IMR-90 (cell line): ENCODE measurements at regions not wholly inside any gene's neighbourhood (a gene's known extent, or its start where the extent isn't known, plus 50 kb on each side); places are given as distances from the start of the nearest gene placed in this dataset.

ENCODE experiments used
- ATAC-seq: fragments of 200-7000 bp; cut with Tn5 transposase; 2 replicates; pipeline ENCODE4 v1.9.1; 2020; ENCODE audit warnings: low read depth, mild to moderate bottlenecking, moderate library complexity
- BruUV-seq: library from RNA; stranded (reverse); fragments of 400-500 nt; replicated peaks from 2 replicates; lab custom pipeline; 2021; lab: Mats Ljungman, UMichigan
- CTCF ChIA-PET: fragments of 300-600 bp; formaldehyde crosslinking; extraction: SDS; loops from one replicate; lab custom pipeline; 2021; ENCODE audit warnings: antibody characterized with exemption; lab: Yijun Ruan, JAX
- POLR2A ChIA-PET: fragments of 300-600 bp; sonication (Branson Sonifier 250); formaldehyde crosslinking; loops from one replicate; lab custom pipeline; 2022; ENCODE audit warnings: antibody characterized with exemption; ENCODE audit not compliant: unreplicated experiment; lab: Charles Lee
- DNase-seq: peaks from one replicate; pipeline ENCODE4 v3.0.0; 2013
- H2AFZ ChIP-seq: replicated peaks from 2 replicates; pipeline ENCODE3; 2013; ENCODE audit warnings: low read length, mild to moderate bottlenecking; ENCODE audit not compliant: poor library complexity
- H2AK5ac ChIP-seq: 2 replicates; pipeline ENCODE4 v1.6.1; 2013; ENCODE audit warnings: low read depth, low read length, inconsistent platforms
- H2AK9ac ChIP-seq: replicated peaks from 2 replicates; pipeline ENCODE3; 2013; ENCODE audit warnings: mild to moderate bottlenecking, low read depth, low read length, moderate library complexity; ENCODE audit not compliant: poor library complexity
- H2BK120ac ChIP-seq: 2 replicates; pipeline ENCODE4 v1.6.1; 2013; ENCODE audit warnings: low read depth, low read length, inconsistent platforms
- H2BK15ac ChIP-seq: 3 replicates; pipeline ENCODE4 v1.6.1; 2013; ENCODE audit warnings: low read depth, low read length, inconsistent platforms
- H2BK20ac ChIP-seq: 2 replicates; pipeline ENCODE4 v1.6.1; 2013; ENCODE audit warnings: low read depth, mild to moderate bottlenecking, inconsistent platforms, low read length, moderate library complexity
- H2BK5ac ChIP-seq: 2 replicates; pipeline ENCODE4 v1.6.1; 2013; ENCODE audit warnings: mild to moderate bottlenecking, low read depth, low read length, inconsistent platforms; ENCODE audit not compliant: poor library complexity, severe bottlenecking
- H3K14ac ChIP-seq: replicated peaks from 2 replicates; pipeline ENCODE4 v1.6.1; 2013; ENCODE audit warnings: low read depth, low read length, inconsistent platforms
- H3K18ac ChIP-seq: 2 replicates; pipeline ENCODE4 v1.6.1; 2013; ENCODE audit warnings: low read depth, low read length, control low read depth
- H3K23ac ChIP-seq: 2 replicates; pipeline ENCODE4 v1.6.1; 2013; ENCODE audit warnings: low read depth, low read length, inconsistent platforms
- H3K27ac ChIP-seq: 2 replicates; pipeline ENCODE4 v1.5.1; 2013; ENCODE audit warnings: mild to moderate bottlenecking, control low read depth, low read length; ENCODE audit not compliant: insufficient read depth
- H3K27me3 ChIP-seq: 2 replicates; pipeline ENCODE4 v1.6.1; 2013; ENCODE audit warnings: low read length; ENCODE audit not compliant: control insufficient read depth, insufficient read depth
- H3K36me3 ChIP-seq: 2 replicates; pipeline ENCODE4 v1.6.1; 2013; ENCODE audit warnings: low read length, mixed read lengths; ENCODE audit not compliant: control insufficient read depth, insufficient read depth
- H3K4ac ChIP-seq: 2 replicates; pipeline ENCODE4 v1.6.1; 2013; ENCODE audit warnings: low read depth, low read length, inconsistent platforms
- H3K4me1 ChIP-seq: 2 replicates; pipeline ENCODE4 v1.6.1; 2013; ENCODE audit warnings: low read length, mixed read lengths; ENCODE audit not compliant: control insufficient read depth, insufficient read depth
- H3K4me2 ChIP-seq: 2 replicates; pipeline ENCODE4 v1.6.1; 2013; ENCODE audit warnings: low read depth, mild to moderate bottlenecking, control low read depth, low read length, moderate library complexity
- H3K4me3 ChIP-seq: 2 replicates; pipeline ENCODE4 v1.5.1; 2013; ENCODE audit warnings: low read depth, mild to moderate bottlenecking, control low read depth, low read length, moderate library complexity; ENCODE audit not compliant: insufficient read depth
- H3K56ac ChIP-seq: 2 replicates; pipeline ENCODE4 v1.6.1; 2013; ENCODE audit warnings: low read length, inconsistent platforms; ENCODE audit not compliant: insufficient read depth; ENCODE audit errors: extremely low read depth
- H3K79me1 ChIP-seq, 2 experiments: 2 replicates each; pipeline ENCODE4 v1.6.1; 2013; ENCODE audit warnings: low read length in 2 of 2, inconsistent platforms in 1 of 2, low read depth in 1 of 2
- H3K9ac ChIP-seq: 2 replicates; pipeline ENCODE4 v1.6.1; 2013; ENCODE audit warnings: low read depth, low read length, control low read depth
- H3K9me1 ChIP-seq: 2 replicates; pipeline ENCODE4 v1.6.1; 2013; ENCODE audit warnings: low read length, inconsistent platforms; ENCODE audit not compliant: insufficient read depth
- H3K9me3 ChIP-seq: 2 replicates; pipeline ENCODE4 v1.6.1; 2013; ENCODE audit warnings: low read length; ENCODE audit not compliant: control insufficient read depth, insufficient read depth
- H4K20me1 ChIP-seq: 2 replicates; pipeline ENCODE4 v1.6.1; 2013; ENCODE audit warnings: low read length, inconsistent platforms; ENCODE audit not compliant: insufficient read depth
- H4K5ac ChIP-seq: 2 replicates; pipeline ENCODE4 v1.6.1; 2013; ENCODE audit warnings: mild to moderate bottlenecking, low read depth, low read length, control low read depth
- H4K8ac ChIP-seq, 2 experiments: 2 replicates each; pipeline ENCODE4 v1.6.1; 2013; ENCODE audit warnings: low read depth in 2 of 2, low read length in 2 of 2, control low read depth in 1 of 2, inconsistent platforms in 1 of 2
- H4K91ac ChIP-seq: 2 replicates; pipeline ENCODE4 v1.6.1; 2013; ENCODE audit warnings: low read depth, low read length, inconsistent platforms; ENCODE audit not compliant: insufficient read depth
- CEBPB ChIP-seq: IDR thresholded peaks from 2 replicates; pipeline ENCODE4 v1.6.1; 2012; ENCODE audit warnings: low read depth, low read length, improper control_type of control experiment
- MXI1 ChIP-seq: IDR thresholded peaks from 2 replicates; pipeline ENCODE4 v1.6.1; 2012; ENCODE audit warnings: low read depth, mild to moderate bottlenecking, low read length, moderate library complexity, borderline replicate concordance
- SMC3 ChIP-seq: fragments of 150-350 bp; IDR thresholded peaks from 2 replicates; pipeline ENCODE4 v1.6.1; 2016; ENCODE audit warnings: low read depth, mild to moderate bottlenecking, antibody characterized with exemption, low read length, moderate library complexity
- WGBS, 2 experiments: methylation state at CpG; one replicate each; pipeline versions ENCODE4 v1.1.5 to v1.1.7; 2013; ENCODE audit warnings: missing lambda C conversion rate in 2 of 2; ENCODE audit not compliant: insufficient read length in 1 of 2; ENCODE audit errors: extremely low coverage in 2 of 2; 5-methylcytosine and 5-hydroxymethylcytosine counted together
- dilution Hi-C: fragments of 300-500 bp; cut with HindIII; formaldehyde crosslinking; loops from one replicate; pipeline ENCODE4 v1.14.3; 2018; ENCODE audit warnings: low sequenced_read_pairs; ENCODE audit not compliant: unreplicated experiment
- in situ Hi-C: fragments of 300-500 bp; cut with MboI; formaldehyde crosslinking; loops from 3 replicates; pipeline ENCODE4 v1.14.3; 2019; ENCODE audit warnings: low sequenced_read_pairs, inconsistent platforms, mixed read lengths
- intact Hi-C: fragments of 100-400 bp; cut with micrococcal nuclease; formaldehyde crosslinking; loops from 2 replicates; pipeline ENCODE4 v1.10.0; 2022
- TF ChIP-seq, protein P1 (sequence below): fragments of 150-350 bp; IDR thresholded peaks from 2 replicates; pipeline ENCODE4 v1.6.1; 2017; ENCODE audit warnings: mild to moderate bottlenecking, antibody characterized with exemption, low read length, low read depth

DNA sequence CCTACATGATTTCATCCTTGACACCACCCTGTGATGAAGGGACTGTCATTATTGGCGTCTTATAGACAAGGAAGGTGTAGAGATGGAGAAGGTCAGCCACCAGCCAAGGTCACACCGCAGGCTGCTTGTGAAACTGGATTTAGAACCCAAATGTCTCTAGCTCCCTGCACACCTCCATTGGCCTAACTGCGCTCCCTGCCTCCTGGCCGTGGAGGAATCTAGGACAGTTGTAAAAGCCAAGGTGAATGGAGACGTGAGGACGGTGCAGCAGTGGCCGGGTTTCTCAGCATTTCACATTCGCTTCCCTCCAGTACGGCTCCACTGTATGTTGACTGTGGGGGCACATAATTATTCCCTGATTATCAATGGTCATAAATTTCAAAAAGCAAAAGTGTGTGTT lies 119.9 kb downstream of the NSG2 start:
- intact Hi-C loops (no loop called here), in situ Hi-C loops (no loop called here), dilution Hi-C loops (no loop called here)
- no peak overlapping the region for H3K4ac ChIP-seq
- H3K27ac ChIP-seq, result no peak overlapping the region
- H3K36me3 ChIP-seq, result no peaks in the 10 kb centered on the region
- no peak overlapping the region for H2AFZ ChIP-seq
- H3K4me3 ChIP-seq, result no peak overlapping the region
- no peak overlapping the region for H2BK20ac ChIP-seq
- BruUV-seq, result no TSS peak
- TF ChIP-seq CEBPB, result no peak
- TF ChIP-seq, protein P1, sequence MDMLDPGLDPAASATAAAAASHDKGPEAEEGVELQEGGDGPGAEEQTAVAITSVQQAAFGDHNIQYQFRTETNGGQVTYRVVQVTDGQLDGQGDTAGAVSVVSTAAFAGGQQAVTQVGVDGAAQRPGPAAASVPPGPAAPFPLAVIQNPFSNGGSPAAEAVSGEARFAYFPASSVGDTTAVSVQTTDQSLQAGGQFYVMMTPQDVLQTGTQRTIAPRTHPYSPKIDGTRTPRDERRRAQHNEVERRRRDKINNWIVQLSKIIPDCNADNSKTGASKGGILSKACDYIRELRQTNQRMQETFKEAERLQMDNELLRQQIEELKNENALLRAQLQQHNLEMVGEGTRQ, result no peak
- no peak for TF ChIP-seq MXI1
- TF ChIP-seq SMC3, result no peak
- no peak overlapping the region for H2BK120ac ChIP-seq
- no peak overlapping the region for H3K23ac ChIP-seq
- H3K9ac ChIP-seq, result no peak overlapping the region
- no peaks in the 10 kb centered on the region for H3K4me1 ChIP-seq
- no peak overlapping the region for H2BK15ac ChIP-seq
- no peak overlapping the region for H3K14ac ChIP-seq
- H3K4me2 ChIP-seq, result no peak overlapping the region
- H4K5ac ChIP-seq, result no peak overlapping the region
- H3K9me3 ChIP-seq, result peaks cover 12% of the 10 kb centered on the region; the same call in 1 of the 2 replicates
- no peak overlapping the region for H4K8ac ChIP-seq
- no peaks in the 10 kb centered on the region for H3K9me1 ChIP-seq
- no peaks in the 10 kb centered on the region for H4K20me1 ChIP-seq
- no CpG with 5 or more reads among the region's 9 CpGs for WGBS, 2 experiments
- no peak overlapping the region for H3K56ac ChIP-seq
- H2AK9ac ChIP-seq, result no peak overlapping the region
- no peak overlapping the region for H2AK5ac ChIP-seq
- DNase-seq, result no peak
- H3K27me3 ChIP-seq, result no peaks in the 10 kb centered on the region
- H4K91ac ChIP-seq, result no peak overlapping the region
- no peak overlapping the region for H2BK5ac ChIP-seq
- ChIA-PET CTCF (no interaction called here), POLR2A (no interaction called here)
- no peak for ATAC-seq
- no peak overlapping the region for H3K18ac ChIP-seq
- no peaks in the 10 kb centered on the region for H3K79me1 ChIP-seq
